ENCODE measurements at regions not wholly inside any gene's neighbourhood (a gene's known extent, or its start where the extent isn't known, plus 50 kb on each side); places are given as distances from the start of the nearest gene placed in this dataset.

- no peak for DNase-seq (ENCODE audit: low spot score)
- intact Hi-C loops (cut with DNase I) = loop anchor here in 1 of 2 donors (5.0 kb wide), 1 partner anchor 1750 kb away; no protein-coding TSS in a partner anchor
These were observed 70.3 kb upstream of the F3 start for GRCh38 chr1:94611681-94612475.

DNA sequence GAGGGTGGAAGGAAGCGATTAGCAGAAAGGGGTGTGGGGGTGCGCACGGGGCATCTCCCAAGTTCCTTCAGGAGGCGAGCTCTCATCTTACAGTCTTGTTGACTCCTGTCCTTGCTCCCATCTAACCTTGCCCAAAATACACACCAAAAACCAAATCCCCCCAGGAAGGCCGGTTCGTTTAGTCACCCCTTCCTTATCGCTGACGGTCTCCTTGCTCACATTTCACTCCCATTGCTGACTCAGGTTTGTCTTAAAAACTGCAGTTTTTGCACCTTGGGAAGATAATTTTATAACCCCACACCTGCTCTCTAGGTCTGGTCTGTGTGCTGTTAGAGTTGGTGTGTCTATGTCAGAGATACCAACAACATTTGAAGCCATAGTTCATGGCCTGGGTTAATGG lies 68.1 kb upstream of the F3 start:
- DNase-seq (ENCODE audit: low spot score) = no peak
- intact Hi-C loops (cut with DNase I) = loop anchor here in 1 of 2 donors (5.0 kb wide), 1 partner anchor 1747 kb away; no protein-coding TSS in a partner anchor

GRCh38 chr1:94608852-94609530 lies 67.4 kb upstream of the F3 start:
- intact Hi-C loops (cut with DNase I) = no loop called here
- no peak for DNase-seq (ENCODE audit: low spot score)

DNA sequence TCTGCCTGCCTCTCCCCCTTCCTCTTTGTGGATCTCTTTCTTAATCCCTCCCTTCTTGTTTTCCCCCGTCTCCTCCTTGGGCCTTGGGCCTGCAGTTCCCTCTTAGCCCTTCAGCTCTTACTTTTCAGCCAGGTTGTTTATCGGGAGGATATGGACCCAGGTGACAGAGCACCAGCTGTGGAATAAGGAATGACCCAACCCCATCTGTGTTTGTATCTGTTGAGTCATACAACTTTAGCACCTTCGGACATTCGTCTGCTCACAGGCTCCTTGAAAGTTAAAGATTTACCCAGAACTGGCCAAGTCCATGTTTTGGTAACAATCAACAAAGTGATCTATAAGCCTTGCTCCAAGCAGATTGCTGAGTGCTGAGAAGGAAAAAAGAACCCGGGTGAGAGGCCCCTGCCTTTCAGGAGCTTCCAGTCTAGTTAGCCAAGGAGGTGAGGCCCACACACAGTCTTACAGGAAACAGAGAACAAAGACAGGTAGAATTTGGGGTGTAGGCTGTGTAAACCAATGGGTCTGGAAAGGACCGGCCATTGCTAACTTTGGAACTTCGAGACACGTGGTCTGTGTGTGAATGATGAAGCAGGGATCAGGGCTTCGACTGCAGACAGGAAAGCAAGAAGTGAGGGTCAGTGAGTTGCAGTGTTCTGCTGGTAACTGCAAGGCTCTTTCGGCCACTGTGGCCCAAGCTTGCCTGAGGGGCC lies 66.7 kb upstream of the F3 start:
- intact Hi-C loops (cut with DNase I) = no loop called here
- no peak for DNase-seq (ENCODE audit: low spot score)

GRCh38 chr1:94607398-94607797 lies 65.8 kb upstream of the F3 start:
- DNase-seq (ENCODE audit: low spot score) = no peak
- intact Hi-C loops (cut with DNase I) = no loop called here

DNA sequence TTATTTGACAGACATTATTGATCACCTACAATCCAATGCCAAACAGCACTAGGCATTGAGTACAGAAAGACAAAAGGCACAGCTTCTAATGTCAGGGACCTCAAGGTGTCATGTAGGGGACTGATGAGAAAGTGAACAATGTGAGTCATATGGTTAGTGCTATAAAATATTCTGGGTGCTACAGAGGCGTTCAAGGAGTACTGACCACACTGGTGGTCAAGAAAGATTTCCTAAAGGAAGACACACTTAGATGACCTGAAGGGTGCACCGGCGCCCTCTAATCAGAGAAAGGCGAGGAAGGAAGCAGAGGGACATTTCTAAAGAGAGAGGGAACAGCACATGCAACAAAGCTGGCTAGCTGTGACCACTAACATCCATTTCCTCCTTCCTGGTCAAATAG lies 64.9 kb upstream of the F3 start:
- no peak for DNase-seq (ENCODE audit: low spot score)
- intact Hi-C loops (cut with DNase I) = no loop called here

- no peak for DNase-seq (ENCODE audit: low spot score)
- intact Hi-C loops (cut with DNase I) = no loop called here
These were observed 62.1 kb upstream of the F3 start for GRCh38 chr1:94603663-94604062.

DNA sequence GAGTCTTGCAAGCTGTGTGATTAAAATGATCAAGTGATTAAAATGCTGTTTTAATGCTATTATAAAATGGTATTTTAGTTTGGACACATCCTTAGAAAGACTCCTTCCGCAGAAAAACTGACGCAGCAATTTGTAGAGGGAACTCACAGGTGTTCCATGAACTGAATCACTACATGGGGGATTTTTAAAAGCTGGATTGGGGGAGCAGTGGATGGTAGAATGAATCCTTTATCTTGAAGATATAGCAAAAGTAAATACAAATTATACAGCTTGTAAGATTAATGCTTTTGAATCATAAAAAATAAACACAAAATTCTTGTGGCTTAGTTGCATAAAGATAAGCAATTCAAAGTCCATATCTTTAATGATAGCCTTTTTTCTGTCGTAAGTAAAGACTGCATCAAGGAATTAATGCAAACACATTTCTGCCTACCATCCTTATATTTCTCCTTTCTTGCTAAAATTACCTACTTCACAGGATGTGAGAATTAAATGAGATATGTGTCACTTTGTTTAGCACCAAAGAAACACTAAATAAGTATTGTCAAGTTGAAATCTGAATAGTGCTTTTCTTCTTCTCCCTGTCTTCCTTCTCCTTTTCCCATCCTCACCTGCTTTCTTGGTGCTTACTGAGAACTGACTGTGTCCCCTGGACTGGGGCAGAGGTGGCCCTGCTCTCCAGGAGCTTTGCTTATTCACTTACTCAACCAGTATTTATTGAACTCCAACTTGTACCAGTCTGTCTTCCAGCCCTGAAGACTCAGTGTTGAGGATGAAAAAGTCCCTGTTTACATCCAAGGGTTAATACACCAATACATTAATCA lies 61.5 kb upstream of the F3 start:
- intact Hi-C loops (cut with DNase I) = no loop called here
- DNase-seq (ENCODE audit: low spot score) = no peak

GRCh38 chr1:94602316-94602715 lies 60.8 kb upstream of the F3 start:
- no peak for DNase-seq (ENCODE audit: low spot score)
- intact Hi-C loops (cut with DNase I) = no loop called here

GRCh38 chr1:94600556-94600955 lies 59.0 kb upstream of the F3 start:
- DNase-seq (ENCODE audit: low spot score) = no peak
- intact Hi-C loops (cut with DNase I) = no loop called here

DNA sequence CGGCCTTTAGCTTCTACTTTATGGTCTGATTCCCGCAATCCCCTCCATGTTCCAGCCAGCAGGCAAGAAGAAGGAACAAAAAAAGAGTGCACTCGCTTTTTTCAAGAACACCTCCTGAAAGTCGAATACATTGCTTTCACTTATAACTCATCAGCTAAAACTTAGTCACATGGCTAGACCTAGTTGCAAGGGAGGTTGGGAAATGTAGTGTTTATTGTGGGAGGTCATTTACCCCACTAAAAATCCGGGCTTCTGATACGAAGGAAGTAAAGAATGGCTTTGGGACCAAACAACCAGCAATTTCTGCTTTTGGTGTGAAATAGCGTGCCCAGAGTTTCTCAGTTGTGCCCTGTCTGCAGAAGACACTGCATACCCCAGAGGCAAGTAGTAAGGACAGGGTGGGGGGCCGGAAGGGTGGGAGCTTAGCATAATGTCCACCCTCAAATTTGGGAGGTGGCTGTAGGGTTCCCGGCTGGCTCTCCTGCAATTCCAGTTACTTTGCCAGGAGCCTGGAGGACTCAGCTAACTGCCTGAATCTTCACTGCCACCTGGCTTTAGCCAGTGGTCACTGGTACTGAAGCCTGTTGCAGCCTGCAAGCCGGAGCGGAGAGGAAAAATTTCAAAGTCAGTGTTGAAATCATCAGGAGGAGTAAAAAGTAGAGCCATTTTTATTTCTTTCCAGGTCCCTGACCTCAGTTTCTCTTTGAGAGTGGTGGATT lies 57.7 kb upstream of the F3 start:
- DNase-seq (ENCODE audit: low spot score) = peak; percentile 77
- intact Hi-C loops (cut with DNase I) = no loop called here

DNA sequence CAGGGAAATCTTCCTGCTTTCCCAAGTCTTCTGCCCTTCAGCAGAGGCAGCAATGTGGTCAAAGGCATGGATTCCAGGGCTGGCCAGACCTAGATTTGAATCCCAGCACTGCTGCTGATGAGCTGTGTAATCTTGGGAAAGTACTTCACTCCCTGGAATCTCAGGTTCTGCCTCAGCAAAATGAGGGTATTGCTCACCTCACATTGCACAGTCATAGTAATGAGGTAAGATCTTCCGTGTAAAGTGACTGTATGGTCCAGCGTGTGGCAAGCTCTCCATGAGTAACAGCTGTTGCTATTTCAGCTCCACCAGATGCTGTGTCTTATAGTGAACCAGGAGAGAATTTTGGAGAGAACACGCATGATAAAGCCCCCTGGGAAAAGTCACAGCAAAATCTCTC lies 56.1 kb upstream of the F3 start:
- DNase-seq (ENCODE audit: low spot score) = no peak
- intact Hi-C loops (cut with DNase I) = no loop called here

- intact Hi-C loops (cut with DNase I) = no loop called here
- DNase-seq (ENCODE audit: low spot score) = no peak
These were observed 54.7 kb upstream of the F3 start for GRCh38 chr1:94596260-94596659.

- intact Hi-C loops (cut with DNase I) = loop anchor here in 1 of 2 donors (2.0 kb wide), 1 partner anchor 65 kb away; no protein-coding TSS in a partner anchor
- DNase-seq (ENCODE audit: low spot score) = no peak
These were observed 54.1 kb upstream of the F3 start for GRCh38 chr1:94595658-94596057.

DNA sequence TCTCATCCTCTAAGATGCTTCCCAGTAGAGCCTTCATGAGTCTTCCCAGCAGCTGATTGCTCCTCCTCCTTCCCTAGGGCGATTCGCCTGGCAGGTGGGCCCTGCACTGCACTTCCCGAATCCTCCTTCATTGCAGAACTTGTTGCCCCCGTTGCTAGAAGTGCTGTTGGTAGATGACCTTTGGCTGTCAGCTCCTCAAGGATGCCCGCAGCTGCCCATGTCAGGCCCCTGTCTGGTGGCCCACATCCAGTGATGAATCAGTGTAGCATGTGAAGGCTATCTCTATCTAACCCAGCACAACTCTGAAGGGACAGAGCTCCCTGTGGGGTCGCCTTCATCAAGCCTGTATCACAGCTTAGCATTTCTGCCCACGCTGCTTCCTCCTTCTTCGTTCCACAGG lies 52.1 kb upstream of the F3 start:
- DNase-seq (ENCODE audit: low spot score) = no peak
- intact Hi-C loops (cut with DNase I) = loop anchor here in 1 of 2 donors (2.0 to 5.0 kb wide), 2 partner anchors 63 to 209 kb away; no protein-coding TSS in a partner anchor

GRCh38 chr1:94592571-94592920 lies 51.0 kb upstream of the F3 start:
- intact Hi-C loops (cut with DNase I) = loop anchor here in 1 of 2 donors (5.0 kb wide), 1 partner anchor 210 kb away; no protein-coding TSS in a partner anchor

DNA sequence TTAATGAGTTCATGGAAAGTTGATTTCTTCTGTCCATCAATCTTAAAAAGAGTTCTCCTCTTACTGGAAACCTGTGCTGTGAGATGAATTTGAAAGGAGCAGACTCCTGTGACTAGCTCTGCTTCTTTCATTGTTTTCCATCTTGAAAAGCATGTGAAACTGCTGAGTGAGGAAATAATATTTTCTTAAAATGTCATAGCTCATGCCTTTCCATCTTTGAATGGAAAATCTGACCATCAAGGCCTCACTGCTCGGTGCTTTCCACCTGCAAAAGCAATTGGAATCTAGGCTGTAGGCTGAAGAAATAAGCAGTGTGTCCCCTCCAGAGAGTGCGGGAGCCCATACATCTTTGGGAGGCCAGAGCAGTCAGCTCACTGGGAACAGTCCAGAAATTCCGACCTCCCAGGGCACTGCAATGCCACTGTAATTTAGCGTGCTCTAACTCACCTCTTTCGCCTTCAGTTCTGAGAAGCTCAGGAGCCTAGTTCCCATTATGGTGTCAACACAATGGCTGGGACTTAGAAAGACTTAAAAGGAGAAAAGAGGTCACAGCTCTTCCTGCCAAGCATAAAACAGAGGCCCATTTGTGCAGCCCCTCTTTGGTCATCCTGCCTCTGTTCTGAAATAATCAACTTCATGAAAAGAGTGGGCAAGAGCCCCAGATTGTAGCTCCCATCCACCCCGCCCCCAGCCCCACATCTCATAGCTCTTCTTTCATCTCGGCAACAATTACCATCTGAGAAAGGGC lies 50.4 kb upstream of the F3 start:
- intact Hi-C loops (cut with DNase I) = loop anchor here in 1 of 2 donors (5.0 kb wide), 1 partner anchor 210 kb away; no protein-coding TSS in a partner anchor
- DNase-seq (ENCODE audit: low spot score) = no peak

More at GRCh38 chr1:94592571-94592920, 51.0 kb upstream of the F3 start:
- DNase-seq (ENCODE audit: low spot score) = no peak

All from posterior vena cava (tissue), 2 donors.